ENCODE measurements at regions not wholly inside any gene's neighbourhood (a gene's known extent, or its start where the extent isn't known, plus 50 kb on each side); places are given as distances from the start of the nearest gene placed in this dataset.

GRCh38 chr12:107557026-107557425 lies 128.6 kb upstream of the PWP1 start:
- H3K36me3 Mint-ChIP-seq, result no peaks in the 10 kb centered on the region
- H3K4me3 Mint-ChIP-seq, result no peak overlapping the region
- H3K27me3 Mint-ChIP-seq, result no peaks in the 10 kb centered on the region
- H3K27ac Mint-ChIP-seq, result no peak overlapping the region
- DNase-seq (no peak), ATAC-seq (replicated peaks) (no peak)
- no peaks in the 10 kb centered on the region for H3K4me1 Mint-ChIP-seq
- H3K9me3 Mint-ChIP-seq, result no peaks in the 10 kb centered on the region

GRCh38 chr12:107557589-107558100 lies 128.0 kb upstream of the PWP1 start:
- Mint-ChIP-seq H3K36me3 (no peaks in the 10 kb centered on the region), H3K4me3 (no peak overlapping the region), H3K27ac (no peak overlapping the region), H3K9me3 (no peaks in the 10 kb centered on the region), H3K27me3 (no peaks in the 10 kb centered on the region), H3K4me1 (no peaks in the 10 kb centered on the region)
- no peak for ATAC-seq (replicated peaks)
- DNase-seq, result no peak

- no peaks in the 10 kb centered on the region for H3K9me3 Mint-ChIP-seq
- DNase-seq (no peak), ATAC-seq (replicated peaks) (no peak)
- H3K36me3 Mint-ChIP-seq, result no peaks in the 10 kb centered on the region
- H3K4me3 Mint-ChIP-seq, result no peak overlapping the region
- H3K4me1 Mint-ChIP-seq, result no peaks in the 10 kb centered on the region
- no peak overlapping the region for H3K27ac Mint-ChIP-seq
- no peaks in the 10 kb centered on the region for H3K27me3 Mint-ChIP-seq
These were observed 127.3 kb upstream of the PWP1 start for GRCh38 chr12:107558141-107558815.

GRCh38 chr12:107558816-107559382 lies 126.7 kb upstream of the PWP1 start:
- no peaks in the 10 kb centered on the region for H3K36me3 Mint-ChIP-seq
- H3K9me3 Mint-ChIP-seq, result no peaks in the 10 kb centered on the region
- no peak for ATAC-seq (replicated peaks)
- H3K27ac Mint-ChIP-seq, result no peak overlapping the region
- DNase-seq, result no peak
- H3K27me3 Mint-ChIP-seq, result no peaks in the 10 kb centered on the region
- H3K4me1 Mint-ChIP-seq, result no peaks in the 10 kb centered on the region
- H3K4me3 Mint-ChIP-seq, result no peak overlapping the region

GRCh38 chr12:107560165-107560898 lies 125.3 kb upstream of the PWP1 start:
- Mint-ChIP-seq H3K4me3 (no peak overlapping the region), H3K27me3 (no peaks in the 10 kb centered on the region), H3K36me3 (no peaks in the 10 kb centered on the region), H3K4me1 (peaks cover 0 to 2% of the 10 kb centered on the region in 2 donors), H3K27ac (no peak overlapping the region), H3K9me3 (no peaks in the 10 kb centered on the region)
- no peak for ATAC-seq (replicated peaks)
- no peak for DNase-seq

- no peak for ATAC-seq (replicated peaks)
- Mint-ChIP-seq H3K4me3 (no peak overlapping the region), H3K9me3 (no peaks in the 10 kb centered on the region), H3K27me3 (no peaks in the 10 kb centered on the region), H3K4me1 (peaks cover 1 to 4% of the 10 kb centered on the region in 2 donors), H3K27ac (no peak overlapping the region), H3K36me3 (no peaks in the 10 kb centered on the region)
- DNase-seq, result no peak
These were observed 124.7 kb upstream of the PWP1 start for GRCh38 chr12:107560899-107561285.

- H3K9me3 Mint-ChIP-seq, result no peaks in the 10 kb centered on the region
- H3K27ac Mint-ChIP-seq, result no peak overlapping the region
- no peak overlapping the region for H3K4me3 Mint-ChIP-seq
- H3K27me3 Mint-ChIP-seq, result no peaks in the 10 kb centered on the region
- DNase-seq (no peak), ATAC-seq (replicated peaks) (peak in 1 of 2 donors; percentile 39)
- H3K4me1 Mint-ChIP-seq, result peaks cover 10 to 11% of the 10 kb centered on the region in 2 donors
- no peaks in the 10 kb centered on the region for H3K36me3 Mint-ChIP-seq
These were observed 120.7 kb upstream of the PWP1 start for GRCh38 chr12:107564946-107565345.

GRCh38 chr12:107565551-107565950 lies 120.0 kb upstream of the PWP1 start:
- no peaks in the 10 kb centered on the region for H3K27me3 Mint-ChIP-seq
- H3K9me3 Mint-ChIP-seq, result no peaks in the 10 kb centered on the region
- ATAC-seq (replicated peaks) (no peak), DNase-seq (no peak)
- no peak overlapping the region for H3K27ac Mint-ChIP-seq
- no peak overlapping the region for H3K4me3 Mint-ChIP-seq
- no peaks in the 10 kb centered on the region for H3K36me3 Mint-ChIP-seq
- H3K4me1 Mint-ChIP-seq, result peaks cover 10 to 11% of the 10 kb centered on the region in 2 donors

GRCh38 chr12:107567876-107568619 lies 117.6 kb upstream of the PWP1 start:
- ATAC-seq (replicated peaks), result no peak
- H3K4me3 Mint-ChIP-seq, result no peak overlapping the region
- no peak for DNase-seq
- peaks cover 10 to 11% of the 10 kb centered on the region in 2 donors for H3K4me1 Mint-ChIP-seq
- H3K9me3 Mint-ChIP-seq, result no peaks in the 10 kb centered on the region
- H3K36me3 Mint-ChIP-seq, result no peaks in the 10 kb centered on the region
- H3K27me3 Mint-ChIP-seq, result no peaks in the 10 kb centered on the region
- H3K27ac Mint-ChIP-seq, result no peak overlapping the region

- DNase-seq, result no peak
- Mint-ChIP-seq H3K36me3 (no peaks in the 10 kb centered on the region), H3K4me3 (no peak overlapping the region), H3K27me3 (no peaks in the 10 kb centered on the region), H3K9me3 (no peaks in the 10 kb centered on the region), H3K4me1 (peaks cover 10 to 11% of the 10 kb centered on the region in 2 donors), H3K27ac (no peak overlapping the region)
- ATAC-seq (replicated peaks), result no peak
These were observed 116.9 kb upstream of the PWP1 start for GRCh38 chr12:107568718-107569117.

- H3K4me1 Mint-ChIP-seq, result peaks cover 9 to 10% of the 10 kb centered on the region in 2 donors
- ATAC-seq (replicated peaks) (no peak), DNase-seq (no peak)
- no peaks in the 10 kb centered on the region for H3K27me3 Mint-ChIP-seq
- no peaks in the 10 kb centered on the region for H3K36me3 Mint-ChIP-seq
- no peak overlapping the region for H3K27ac Mint-ChIP-seq
- no peak overlapping the region for H3K4me3 Mint-ChIP-seq
- no peaks in the 10 kb centered on the region for H3K9me3 Mint-ChIP-seq
These were observed 114.9 kb upstream of the PWP1 start for GRCh38 chr12:107570721-107571120.

GRCh38 chr12:107571492-107571891 lies 114.1 kb upstream of the PWP1 start:
- Mint-ChIP-seq H3K9me3 (no peaks in the 10 kb centered on the region), H3K27ac (no peak overlapping the region), H3K4me3 (no peak overlapping the region), H3K27me3 (no peaks in the 10 kb centered on the region), H3K36me3 (no peaks in the 10 kb centered on the region), H3K4me1 (peaks cover 7 to 8% of the 10 kb centered on the region in 2 donors)
- DNase-seq (no peak), ATAC-seq (replicated peaks) (no peak)

GRCh38 chr12:107574691-107575090 lies 110.9 kb upstream of the PWP1 start:
- H3K9me3 Mint-ChIP-seq, result no peaks in the 10 kb centered on the region
- H3K27me3 Mint-ChIP-seq, result no peaks in the 10 kb centered on the region
- no peak for DNase-seq
- H3K27ac Mint-ChIP-seq, result no peak overlapping the region
- no peak for ATAC-seq (replicated peaks)
- H3K4me3 Mint-ChIP-seq, result no peak overlapping the region
- peaks cover 2 to 8% of the 10 kb centered on the region in 2 donors for H3K4me1 Mint-ChIP-seq
- no peaks in the 10 kb centered on the region for H3K36me3 Mint-ChIP-seq

Data from stimulated activated naive B cell treated with anti-CD40 and anti-IgM and Interleukin-4, amounts not matched to agents 10 μg/mL and 1 μg/mL and 100 μg/mL, for 72 hours (primary cell).